H1 (cell line): ENCODE measurements at regions not wholly inside any gene's neighbourhood (a gene's known extent, or its start where the extent isn't known, plus 50 kb on each side); places are given as distances from the start of the nearest gene placed in this dataset.

Experiments
- CTCF ChIA-PET: fragments of 300-600 bp; sonication (Branson Sonifier 250); formaldehyde crosslinking; loops from one replicate; lab custom pipeline; 2021; ENCODE audit not compliant: partially characterized antibody; lab: Charles Lee
- POLR2A ChIA-PET: fragments of 300-600 bp; sonication (Branson Sonifier 250); formaldehyde crosslinking; loops from one replicate; lab custom pipeline; 2021; ENCODE audit warnings: inconsistent platforms; ENCODE audit not compliant: partially characterized antibody; lab: Charles Lee
- DNase-seq, 2 experiments: peaks; one replicate each; pipeline versions ENCODE4 v3.0.0 to v3.0.0-alpha.2; 2010 to 2022; ENCODE audit warnings: low spot score in 2 of 2, low read depth in 1 of 2, mixed read lengths in 1 of 2
- FAIRE-seq: peaks from 2 replicates; lab custom pipeline; 2011; peaks lifted over from hg19 to GRCh38; lab: Jason Lieb, UNC
- H2AFZ ChIP-seq: 2 replicates; pipeline ENCODE4 v1.8.1; 2012; ENCODE audit warnings: low read length, inconsistent platforms
- H2AK5ac ChIP-seq: 2 replicates; pipeline ENCODE4 v1.6.1; 2013; ENCODE audit warnings: low read depth, low read length
- H2BK120ac ChIP-seq: replicated peaks from 2 replicates; pipeline ENCODE3; 2013; ENCODE audit warnings: low read depth, low read length, inconsistent platforms
- H2BK12ac ChIP-seq: 2 replicates; pipeline ENCODE4 v1.6.1; 2013; ENCODE audit warnings: low read depth, low read length
- H2BK15ac ChIP-seq: 2 replicates; pipeline ENCODE4 v1.6.1; 2013; ENCODE audit warnings: low read length
- H2BK20ac ChIP-seq: 2 replicates; pipeline ENCODE4 v1.6.1; 2013; ENCODE audit warnings: low read length
- H2BK5ac ChIP-seq: 2 replicates; pipeline ENCODE4 v1.6.1; 2013; ENCODE audit warnings: low read depth, low read length
- H3K14ac ChIP-seq: 2 replicates; pipeline ENCODE4 v1.6.1; 2013; ENCODE audit warnings: inconsistent platforms; ENCODE audit not compliant: insufficient read length
- H3K18ac ChIP-seq: 2 replicates; pipeline ENCODE4 v1.6.1; 2013; ENCODE audit warnings: low read length; ENCODE audit errors: extremely low read depth
- H3K23ac ChIP-seq: 2 replicates; pipeline ENCODE4 v1.6.1; 2013; ENCODE audit warnings: inconsistent platforms; ENCODE audit not compliant: insufficient read length
- H3K23me2 ChIP-seq: 2 replicates; pipeline ENCODE4 v1.6.1; 2013; ENCODE audit warnings: low read depth, low read length
- H3K27ac ChIP-seq: 2 replicates; pipeline ENCODE4 v1.6.1; 2011; ENCODE audit warnings: low read depth, low read length, inconsistent platforms
- H3K27me3 ChIP-seq, 4 experiments: replicated peaks in 1 of 4; 1 replicate in 1 of 4; 2 replicates in 3 of 4; pipeline versions ENCODE4 v1.6.1 to v1.8.1; 2011 to 2013; ENCODE audit warnings: low read length in 3 of 4, mild to moderate bottlenecking in 3 of 4, inconsistent platforms in 2 of 4, mixed read lengths in 2 of 4, moderate library complexity in 1 of 4; ENCODE audit not compliant: control insufficient read depth in 3 of 4, insufficient read depth in 3 of 4; ENCODE audit errors: extremely low read depth in 1 of 4
- H3K36me3 ChIP-seq, 4 experiments: 2 replicates each; pipeline versions ENCODE4 v1.6.1 to v1.8.1; 2011 to 2013; ENCODE audit warnings: mild to moderate bottlenecking in 4 of 4, low read length in 3 of 4, moderate library complexity in 2 of 4, control low read depth in 1 of 4, inconsistent platforms in 1 of 4; ENCODE audit not compliant: insufficient read depth in 4 of 4, control insufficient read depth in 2 of 4
- H3K4ac ChIP-seq: replicated peaks from 2 replicates; pipeline ENCODE3; 2013; ENCODE audit warnings: low read length, low read depth, mixed read lengths, inconsistent platforms; ENCODE audit not compliant: insufficient read length
- H3K4me1 ChIP-seq, 4 experiments: replicated peaks in 1 of 4; 1 replicate in 1 of 4; 2 replicates in 3 of 4; pipeline versions ENCODE4 v1.6.1 to v1.8.1; 2011 to 2013; ENCODE audit warnings: low read length in 3 of 4, inconsistent platforms in 2 of 4, mixed read lengths in 1 of 4; ENCODE audit not compliant: insufficient read depth in 4 of 4, control insufficient read depth in 3 of 4
- H3K4me2 ChIP-seq, 2 experiments: 2 replicates each; pipeline versions ENCODE4 v1.6.1 to v1.8.1; 2011 to 2013; ENCODE audit warnings: low read depth in 2 of 2, low read length in 2 of 2, control low read depth in 1 of 2, inconsistent platforms in 1 of 2, mild to moderate bottlenecking in 1 of 2; ENCODE audit not compliant: insufficient read depth in 1 of 2
- H3K4me3 ChIP-seq, 4 experiments: fragments of 200-600, 300-600 bp in 1 of 4; sonication (generic), shearing (Covaris generic), sonication (Bioruptor Twin) in 1 of 4; 2 replicates each; pipeline versions ENCODE4 v1.5.1 to v1.8.1; 2011 to 2016; ENCODE audit warnings: low read length in 4 of 4, low read depth in 3 of 4, control low read depth in 2 of 4, inconsistent platforms in 2 of 4, mild to moderate bottlenecking in 2 of 4, mixed read lengths in 1 of 4, moderate library complexity in 1 of 4; ENCODE audit not compliant: insufficient read depth in 2 of 4; ENCODE audit errors: extremely low read depth in 1 of 4
- H3K56ac ChIP-seq: replicated peaks from 2 replicates; pipeline ENCODE3; 2013; ENCODE audit warnings: low read depth, mild to moderate bottlenecking, mixed read lengths, low read length, inconsistent platforms; ENCODE audit not compliant: insufficient read length
- H3K79me1 ChIP-seq: 2 replicates; pipeline ENCODE4 v1.6.1; 2013; ENCODE audit warnings: low read depth, low read length, control low read depth
- H3K79me2 ChIP-seq, 2 experiments: 2 replicates each; pipeline versions ENCODE4 v1.6.1 to v1.8.1; 2012 to 2013; ENCODE audit warnings: low read length in 2 of 2, mild to moderate bottlenecking in 2 of 2, inconsistent platforms in 1 of 2; ENCODE audit not compliant: insufficient read depth in 2 of 2, control insufficient read depth in 1 of 2
- H3K9ac ChIP-seq, 4 experiments: replicated peaks in 1 of 4; 1 replicate in 1 of 4; 2 replicates in 3 of 4; pipeline versions ENCODE4 v1.6.1 to v1.8.1; 2011 to 2013; ENCODE audit warnings: low read depth in 3 of 4, low read length in 3 of 4, control low read depth in 2 of 4, mild to moderate bottlenecking in 2 of 4, moderate library complexity in 2 of 4, inconsistent platforms in 1 of 4; ENCODE audit errors: extremely low read depth in 1 of 4
- H3K9me3 ChIP-seq, 2 experiments: 2 replicates each; pipeline versions ENCODE4 v1.6.1 to v1.8.1; 2012 to 2013; ENCODE audit warnings: mild to moderate bottlenecking in 2 of 2, moderate library complexity in 2 of 2, control low read depth in 1 of 2, inconsistent platforms in 1 of 2, low read depth in 1 of 2, low read length in 1 of 2, mixed read lengths in 1 of 2; ENCODE audit not compliant: insufficient read depth in 2 of 2
- H4K20me1 ChIP-seq, 2 experiments: replicated peaks in 1 of 2; 2 replicates each; pipeline versions ENCODE3 to v1.8.1; 2011 to 2013; ENCODE audit warnings: inconsistent platforms in 2 of 2, low read length in 2 of 2, mild to moderate bottlenecking in 1 of 2; ENCODE audit not compliant: insufficient read depth in 2 of 2, control insufficient read depth in 1 of 2
- H4K5ac ChIP-seq: 2 replicates; pipeline ENCODE4 v1.6.1; 2013; ENCODE audit warnings: low read length, low read depth, mixed read lengths, inconsistent platforms; ENCODE audit not compliant: insufficient read length
- H4K8ac ChIP-seq: 2 replicates; pipeline ENCODE4 v1.8.0; 2013; ENCODE audit warnings: mild to moderate bottlenecking, moderate library complexity, low read length, inconsistent platforms; ENCODE audit not compliant: insufficient read depth; ENCODE audit errors: extremely low read depth
- H4K91ac ChIP-seq: replicated peaks from 2 replicates; pipeline ENCODE3; 2013; ENCODE audit warnings: low read length, mixed read lengths, inconsistent platforms; ENCODE audit not compliant: insufficient read length
- BRCA1 ChIP-seq: IDR thresholded peaks from 2 replicates; pipeline ENCODE4 v1.6.1; 2012; ENCODE audit warnings: low read depth, low read length, improper control_type of control experiment
- EGR1 ChIP-seq: IDR thresholded peaks from 2 replicates; pipeline ENCODE4 v1.6.1; 2011; ENCODE audit warnings: low read depth, low read length, borderline replicate concordance
- JUND ChIP-seq: IDR thresholded peaks from 2 replicates; pipeline ENCODE4 v1.6.1; 2011; ENCODE audit warnings: mild to moderate bottlenecking, improper control_type of control experiment, low read length
- NANOG ChIP-seq: IDR thresholded peaks from 2 replicates; pipeline ENCODE4 v1.6.1; 2011; ENCODE audit warnings: low read length, low read depth, mild to moderate bottlenecking, inconsistent platforms; ENCODE audit not compliant: insufficient read depth, poor library complexity, severe bottlenecking
- SAP30 ChIP-seq: fragments of 300-600 bp; sonication (generic); IDR thresholded peaks from 2 replicates; pipeline ENCODE4 v1.7.1; 2012; ENCODE audit warnings: low read length, moderate library complexity, mild to moderate bottlenecking, inconsistent platforms; ENCODE audit not compliant: insufficient read depth, insufficient replicate concordance
- YY1 ChIP-seq: IDR thresholded peaks from 2 replicates; pipeline ENCODE4 v1.6.1; 2011; ENCODE audit warnings: low read depth, mild to moderate bottlenecking, low read length
- WGBS, 2 experiments: shearing (Covaris generic) in 1 of 2; methylation state at CpG; one replicate each; pipeline versions ENCODE4 v1.1.6 to v1.1.7; 2013 to 2015; ENCODE audit warnings: low lambda C conversion rate in 2 of 2, mixed read lengths in 2 of 2, inconsistent platforms in 1 of 2, low coverage in 1 of 2, missing lambda C conversion rate in 1 of 2; ENCODE audit not compliant: insufficient replicate concordance in 2 of 2, insufficient coverage in 1 of 2, insufficient read length in 1 of 2; ENCODE audit errors: extremely low coverage in 1 of 2, missing lambda C conversion rate in 1 of 2; 5-methylcytosine and 5-hydroxymethylcytosine counted together

DNA sequence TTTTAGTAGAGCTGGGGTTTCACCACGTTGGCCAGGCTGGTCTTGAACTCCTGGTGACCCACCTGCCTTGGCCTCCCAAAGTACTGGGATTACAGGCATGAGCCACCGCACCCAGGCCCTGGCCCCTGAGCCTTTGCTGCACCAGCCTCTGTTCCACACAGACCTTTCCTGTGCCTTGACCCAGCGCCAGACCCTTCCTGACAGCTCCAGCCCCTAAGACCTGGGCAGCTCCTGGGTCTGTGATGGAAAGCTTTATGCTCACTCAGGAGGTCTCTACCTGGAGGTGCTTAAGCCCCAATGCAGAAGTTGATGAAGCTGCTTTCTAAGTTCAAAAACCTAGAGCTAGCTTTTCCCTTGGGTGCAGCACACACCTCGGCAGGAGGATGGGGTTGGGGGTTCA lies 58.8 kb upstream of the NEK6 start:
- ChIA-PET CTCF (interaction anchor here (1.2 kb wide), 1 partner anchor 11 kb away, joined by 3 read pairs; no protein-coding TSS in a partner anchor), POLR2A (no interaction called here)
- no peak overlapping the region for H3K4me2 ChIP-seq
- H3K14ac ChIP-seq, result no peak overlapping the region
- H2AFZ ChIP-seq, result no peak overlapping the region
- no peak overlapping the region for H4K5ac ChIP-seq
- H3K79me1 ChIP-seq, result no peaks in the 10 kb centered on the region
- DNase-seq (no peak), FAIRE-seq (no peak)
- WGBS, 2 experiments, result 92% methylated on average over 4 of the region's 4 CpGs; no CpG with 5 or more reads in 1 of the 2 experiments
- H3K56ac ChIP-seq, result no peak overlapping the region
- H4K20me1 ChIP-seq, result no peaks in the 10 kb centered on the region
- no peak overlapping the region for H4K8ac ChIP-seq
- no peak overlapping the region for H3K4me3 ChIP-seq
- no peak overlapping the region for H3K4ac ChIP-seq
- H3K23me2 ChIP-seq, result no peaks in the 10 kb centered on the region
- no peaks in the 10 kb centered on the region; a peak in 1 of 7 replicates for H3K27me3 ChIP-seq
- H3K79me2 ChIP-seq, result no peaks in the 10 kb centered on the region
- no peak overlapping the region for H2AK5ac ChIP-seq
- no peak overlapping the region for H3K27ac ChIP-seq
- H2BK12ac ChIP-seq, result no peak overlapping the region
- TF ChIP-seq JUND (no peak), NANOG (no peak), BRCA1 (no peak), YY1 (no peak), SAP30 (no peak), EGR1 (no peak)
- H3K4me1 ChIP-seq, result no peaks in the 10 kb centered on the region
- H2BK20ac ChIP-seq, result no peak overlapping the region
- no peaks in the 10 kb centered on the region for H3K9me3 ChIP-seq
- H4K91ac ChIP-seq, result no peak overlapping the region
- no peak overlapping the region for H2BK15ac ChIP-seq
- no peak overlapping the region for H2BK5ac ChIP-seq
- H3K36me3 ChIP-seq, result no peaks in the 10 kb centered on the region
- H3K18ac ChIP-seq, result no peak overlapping the region
- no peak overlapping the region for H2BK120ac ChIP-seq
- H3K23ac ChIP-seq, result no peak overlapping the region
- H3K9ac ChIP-seq, result no peak overlapping the region
